HepG2 (cell line): ENCODE measurements at regions not wholly inside any gene's neighbourhood (a gene's known extent, or its start where the extent isn't known, plus 50 kb on each side); places are given as distances from the start of the nearest gene placed in this dataset.

Source experiments
- CEBPG ChIP-seq: IDR thresholded peaks from 2 replicates; pipeline ENCODE4 v1.6.1; 2016
- HOXA5 ChIP-seq: sonication (generic); formaldehyde crosslinking; IDR thresholded peaks from 2 replicates; pipeline ENCODE4 v1.4.0; 2020; ENCODE audit warnings: missing genetic modification reagents
- NFIC ChIP-seq: IDR thresholded peaks from 2 replicates; pipeline ENCODE4 v1.6.1; 2012; ENCODE audit warnings: mild to moderate bottlenecking, low read length, inconsistent platforms
- NKX3-1 ChIP-seq: sonication (generic); formaldehyde crosslinking; IDR thresholded peaks from 2 replicates; pipeline ENCODE4 v1.5.0; 2020; ENCODE audit warnings: missing genetic modification reagents
- ZBTB3 ChIP-seq: sonication (generic); formaldehyde crosslinking; IDR thresholded peaks from 2 replicates; pipeline ENCODE4 v1.4.0; 2020; ENCODE audit warnings: low read depth, mild to moderate bottlenecking, moderate library complexity, missing genetic modification reagents, borderline replicate concordance
- ZNF256 ChIP-seq: sonication (generic); formaldehyde crosslinking; conservative IDR thresholded peaks from 2 replicates; pipeline ENCODE4 v1.4.0; 2020; ENCODE audit warnings: missing genetic modification reagents
- ZNF281 ChIP-seq: sonication (generic); formaldehyde crosslinking; IDR thresholded peaks from 2 replicates; pipeline ENCODE4 v1.4.0; 2020; ENCODE audit warnings: missing genetic modification reagents, borderline replicate concordance
- ZNF335 ChIP-seq: sonication (generic); formaldehyde crosslinking; IDR thresholded peaks from 2 replicates; pipeline ENCODE4 v1.4.0; 2020; ENCODE audit warnings: missing genetic modification reagents
- TF ChIP-seq, protein P1 (sequence below): sonication (generic); formaldehyde crosslinking; IDR thresholded peaks from 2 replicates; pipeline ENCODE4 v1.4.0; 2020; ENCODE audit warnings: missing genetic modification reagents

DNA sequence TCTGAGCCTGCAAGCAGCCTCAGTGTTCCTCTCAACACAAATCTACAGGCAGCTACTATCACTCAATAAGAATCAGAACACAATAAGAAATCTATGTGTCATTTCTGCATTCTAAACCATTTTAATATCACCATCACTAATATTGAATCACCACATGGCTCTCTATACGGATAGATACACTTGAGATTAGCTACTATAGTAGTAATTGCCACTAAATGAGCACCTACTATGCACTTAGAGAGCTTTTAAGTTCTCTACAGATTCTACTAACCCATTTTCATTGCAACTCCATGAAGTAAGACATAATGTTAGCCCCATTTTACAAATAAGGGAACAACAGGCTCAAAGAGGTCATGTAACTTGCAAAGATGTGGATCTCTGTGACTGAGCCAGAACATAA, 132.8 kb upstream of the DYNLRB2 start (continued):
- TF ChIP-seq ZNF281, result no peak
- TF ChIP-seq HOXA5, result 0 out of 2 replicates have a peak, but pooled peaks have one; percentile 59
- 0 out of 2 replicates have a peak, but pooled peaks have one; percentile 26 for TF ChIP-seq NKX3-1 (CRISPR knock-in tag)
- TF ChIP-seq ZNF335 (CRISPR knock-in tag), result no peak
- TF ChIP-seq ZNF256 (CRISPR knock-in tag), result 0 out of 2 replicates have a peak, but pooled peaks have one; percentile 25
- TF ChIP-seq, protein P1, sequence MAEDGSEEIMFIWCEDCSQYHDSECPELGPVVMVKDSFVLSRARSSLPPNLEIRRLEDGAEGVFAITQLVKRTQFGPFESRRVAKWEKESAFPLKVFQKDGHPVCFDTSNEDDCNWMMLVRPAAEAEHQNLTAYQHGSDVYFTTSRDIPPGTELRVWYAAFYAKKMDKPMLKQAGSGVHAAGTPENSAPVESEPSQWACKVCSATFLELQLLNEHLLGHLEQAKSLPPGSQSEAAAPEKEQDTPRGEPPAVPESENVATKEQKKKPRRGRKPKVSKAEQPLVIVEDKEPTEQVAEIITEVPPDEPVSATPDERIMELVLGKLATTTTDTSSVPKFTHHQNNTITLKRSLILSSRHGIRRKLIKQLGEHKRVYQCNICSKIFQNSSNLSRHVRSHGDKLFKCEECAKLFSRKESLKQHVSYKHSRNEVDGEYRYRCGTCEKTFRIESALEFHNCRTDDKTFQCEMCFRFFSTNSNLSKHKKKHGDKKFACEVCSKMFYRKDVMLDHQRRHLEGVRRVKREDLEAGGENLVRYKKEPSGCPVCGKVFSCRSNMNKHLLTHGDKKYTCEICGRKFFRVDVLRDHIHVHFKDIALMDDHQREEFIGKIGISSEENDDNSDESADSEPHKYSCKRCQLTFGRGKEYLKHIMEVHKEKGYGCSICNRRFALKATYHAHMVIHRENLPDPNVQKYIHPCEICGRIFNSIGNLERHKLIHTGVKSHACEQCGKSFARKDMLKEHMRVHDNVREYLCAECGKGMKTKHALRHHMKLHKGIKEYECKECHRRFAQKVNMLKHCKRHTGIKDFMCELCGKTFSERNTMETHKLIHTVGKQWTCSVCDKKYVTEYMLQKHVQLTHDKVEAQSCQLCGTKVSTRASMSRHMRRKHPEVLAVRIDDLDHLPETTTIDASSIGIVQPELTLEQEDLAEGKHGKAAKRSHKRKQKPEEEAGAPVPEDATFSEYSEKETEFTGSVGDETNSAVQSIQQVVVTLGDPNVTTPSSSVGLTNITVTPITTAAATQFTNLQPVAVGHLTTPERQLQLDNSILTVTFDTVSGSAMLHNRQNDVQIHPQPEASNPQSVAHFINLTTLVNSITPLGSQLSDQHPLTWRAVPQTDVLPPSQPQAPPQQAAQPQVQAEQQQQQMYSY (CRISPR knock-in tag), result 0 out of 2 replicates have a peak, but pooled peaks have one; percentile 35
- TF ChIP-seq CEBPG, result no peak
- 0 out of 2 replicates have a peak, but pooled peaks have one; percentile 8 for TF ChIP-seq NFIC
- TF ChIP-seq ZBTB3, result 0 out of 2 replicates have a peak, but pooled peaks have one; percentile 16
